Lower lobe of right lung (tissue), 2 donors: ENCODE measurements at regions not wholly inside any gene's neighbourhood (a gene's known extent, or its start where the extent isn't known, plus 50 kb on each side); places are given as distances from the start of the nearest gene placed in this dataset.

Experiments
- ATAC-seq, 2 donors: fragments of 200-7000 bp; cut with Tn5 transposase; one replicate each; pipeline ENCODE4 v1.9.1; 2020 to 2022; ENCODE audit warnings: mild to moderate bottlenecking in 2 of 2, moderate library complexity in 2 of 2
- DNase-seq: peaks from one replicate; pipeline ENCODE4 v3.0.0-alpha.2; 2020
- H3K27ac ChIP-seq: fragments of 200-600 bp; one replicate; pipeline ENCODE4 v1.8.0; 2022
- H3K27me3 ChIP-seq: fragments of 200-600 bp; one replicate; pipeline ENCODE4 v1.8.0; 2022; ENCODE audit warnings: low read depth
- H3K36me3 ChIP-seq: fragments of 200-600 bp; one replicate; pipeline ENCODE4 v1.8.0; 2022; ENCODE audit warnings: mild to moderate bottlenecking
- H3K4me1 ChIP-seq: fragments of 200-600 bp; one replicate; pipeline ENCODE4 v1.8.0; 2022
- H3K4me3 ChIP-seq: fragments of 200-600 bp; one replicate; pipeline ENCODE4 v1.8.0; 2022; ENCODE audit warnings: mild to moderate bottlenecking
- H3K9me3 ChIP-seq: fragments of 200-600 bp; one replicate; pipeline ENCODE4 v1.8.0; 2022
- CTCF ChIP-seq: fragments of 200-600 bp; IDR thresholded peaks from one replicate; pipeline ENCODE4 v1.8.0; 2022; ENCODE audit warnings: antibody characterized with exemption, mild to moderate bottlenecking
- intact Hi-C: fragments of 100-400 bp; cut with DNase I; formaldehyde crosslinking; loops from one replicate; pipeline ENCODE4 v1.11.0; 2022
- donor health status: DM: no; HTN: yes; CAD: no; lungs with severe emphysema.

GRCh38 chr6:126526996-126527606 is 187.2 kb downstream of the CENPW start:
- no peaks in the 10 kb centered on the region for H3K4me1 ChIP-seq
- H3K4me3 ChIP-seq = no peak overlapping the region
- no peaks in the 10 kb centered on the region for H3K9me3 ChIP-seq
- TF ChIP-seq CTCF = no peak
- no peak for ATAC-seq
- DNase-seq = no peak
- H3K36me3 ChIP-seq = no peaks in the 10 kb centered on the region
- intact Hi-C loops = no loop called here
- H3K27ac ChIP-seq = no peak overlapping the region
- H3K27me3 ChIP-seq = no peaks in the 10 kb centered on the region

- ATAC-seq = no peak
- no peak overlapping the region for H3K27ac ChIP-seq
- intact Hi-C loops = no loop called here
Measured at GRCh38 chr6:126529637-126530362, 189.9 kb downstream of the CENPW start.

GRCh38 chr6:126530775-126531174 is 190.9 kb downstream of the CENPW start:
- no peak for TF ChIP-seq CTCF
- Histone ChIP-seq H3K27ac (no peak overlapping the region), H3K4me3 (no peak overlapping the region), H3K9me3 (no peaks in the 10 kb centered on the region), H3K27me3 (no peaks in the 10 kb centered on the region), H3K36me3 (no peaks in the 10 kb centered on the region), H3K4me1 (no peaks in the 10 kb centered on the region)
- ATAC-seq = no peak
- no peak for DNase-seq
- intact Hi-C loops = no loop called here

More at GRCh38 chr6:126529637-126530362, 189.9 kb downstream of the CENPW start:
- no peaks in the 10 kb centered on the region for H3K4me1 ChIP-seq
- no peaks in the 10 kb centered on the region for H3K9me3 ChIP-seq
- DNase-seq = no peak
- H3K4me3 ChIP-seq = no peak overlapping the region
- no peak for TF ChIP-seq CTCF
- H3K27me3 ChIP-seq = no peaks in the 10 kb centered on the region
- no peaks in the 10 kb centered on the region for H3K36me3 ChIP-seq

GRCh38 chr6:126531286-126531685 is 191.4 kb downstream of the CENPW start:
- Histone ChIP-seq H3K4me1 (no peaks in the 10 kb centered on the region), H3K4me3 (no peak overlapping the region), H3K27ac (no peak overlapping the region), H3K36me3 (no peaks in the 10 kb centered on the region), H3K27me3 (no peaks in the 10 kb centered on the region), H3K9me3 (no peaks in the 10 kb centered on the region)
- ATAC-seq (no peak), DNase-seq (no peak)
- intact Hi-C loops = no loop called here
- TF ChIP-seq CTCF = no peak

GRCh38 chr6:126531840-126532239 is 191.9 kb downstream of the CENPW start:
- Histone ChIP-seq H3K4me3 (no peak overlapping the region), H3K9me3 (no peaks in the 10 kb centered on the region), H3K36me3 (no peaks in the 10 kb centered on the region), H3K27me3 (no peaks in the 10 kb centered on the region), H3K4me1 (no peaks in the 10 kb centered on the region), H3K27ac (no peak overlapping the region)
- intact Hi-C loops = no loop called here
- ATAC-seq (no peak), DNase-seq (no peak)
- no peak for TF ChIP-seq CTCF
